G401.6 (cell line): ENCODE measurements at regions not wholly inside any gene's neighbourhood (a gene's known extent, or its start where the extent isn't known, plus 50 kb on each side); places are given as distances from the start of the nearest gene placed in this dataset.
"Not testable (repeated sequence)": the region's sequence is repeated elsewhere in the genome, so short reads cannot be mapped to it uniquely, and the experiment has no call there.

Source experiments
- FAIRE-seq: peaks from 2 replicates; lab custom pipeline; 2012; peaks lifted over from hg19 to GRCh38; lab: Jason Lieb, UNC

DNA sequence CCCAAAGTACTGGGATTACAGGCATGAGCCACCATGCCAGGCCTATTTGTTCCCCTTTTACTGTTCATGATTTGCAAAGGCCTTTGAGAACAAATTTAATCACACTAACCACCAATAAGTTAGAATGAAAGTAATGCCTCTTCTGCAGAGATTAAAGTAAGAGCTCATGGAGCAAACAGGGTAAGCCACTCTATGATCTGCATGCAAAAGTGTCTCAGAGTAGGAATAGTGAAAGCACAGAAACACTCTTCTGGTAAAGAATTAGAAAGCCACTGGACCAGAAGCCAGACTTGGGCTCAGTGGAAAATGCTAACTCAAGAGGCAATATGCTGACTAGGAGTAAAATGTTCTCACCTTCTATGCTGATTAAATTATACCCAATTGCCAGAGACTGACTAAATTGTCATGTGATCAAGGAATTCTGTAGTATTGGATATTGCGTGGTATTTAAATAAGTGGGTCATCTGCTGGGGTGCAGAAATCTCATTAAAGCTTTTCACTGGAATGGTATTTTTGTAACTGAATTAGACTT is 235.3 kb upstream of the ERBB4 start:
- no peak for FAIRE-seq

DNA sequence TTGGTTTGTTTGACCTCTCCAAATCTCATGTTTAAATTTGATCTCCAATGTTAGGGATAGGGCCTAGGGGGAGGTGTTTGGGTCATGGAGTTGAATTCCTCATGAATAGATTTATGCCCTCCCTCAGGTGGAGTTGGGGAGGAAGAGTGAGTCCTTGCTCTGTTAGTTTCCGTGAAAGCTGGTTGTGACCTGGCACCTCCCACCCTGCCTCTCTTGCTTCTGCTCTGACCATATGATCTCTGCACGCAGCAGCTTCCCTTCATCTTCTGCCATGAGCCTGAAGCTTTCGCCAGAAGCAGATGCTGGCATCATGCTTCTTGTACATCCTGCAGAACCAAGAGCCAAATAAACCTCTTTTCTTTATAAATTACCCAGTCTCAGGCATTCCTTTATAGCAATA is 231.6 kb upstream of the ERBB4 start:
- no peak for FAIRE-seq

DNA sequence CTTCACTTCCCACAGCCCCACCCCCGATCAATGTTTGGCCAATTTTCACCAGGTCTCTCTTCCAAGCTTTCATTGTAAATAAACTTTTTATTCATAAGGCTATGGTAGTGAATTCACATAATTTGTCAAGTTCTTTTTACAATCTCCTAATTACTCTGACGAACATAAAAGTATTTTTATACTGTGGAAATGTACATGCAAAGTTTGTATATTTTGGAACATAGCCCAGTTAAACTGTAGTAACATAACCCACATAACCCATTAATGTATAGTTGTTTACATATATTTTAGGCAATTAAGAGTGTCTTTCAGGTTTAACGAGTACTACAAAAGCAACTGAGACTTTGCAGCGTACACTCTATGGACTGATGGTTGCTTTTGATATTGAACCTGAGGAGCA is 228.3 kb upstream of the ERBB4 start:
- FAIRE-seq, result no peak

DNA sequence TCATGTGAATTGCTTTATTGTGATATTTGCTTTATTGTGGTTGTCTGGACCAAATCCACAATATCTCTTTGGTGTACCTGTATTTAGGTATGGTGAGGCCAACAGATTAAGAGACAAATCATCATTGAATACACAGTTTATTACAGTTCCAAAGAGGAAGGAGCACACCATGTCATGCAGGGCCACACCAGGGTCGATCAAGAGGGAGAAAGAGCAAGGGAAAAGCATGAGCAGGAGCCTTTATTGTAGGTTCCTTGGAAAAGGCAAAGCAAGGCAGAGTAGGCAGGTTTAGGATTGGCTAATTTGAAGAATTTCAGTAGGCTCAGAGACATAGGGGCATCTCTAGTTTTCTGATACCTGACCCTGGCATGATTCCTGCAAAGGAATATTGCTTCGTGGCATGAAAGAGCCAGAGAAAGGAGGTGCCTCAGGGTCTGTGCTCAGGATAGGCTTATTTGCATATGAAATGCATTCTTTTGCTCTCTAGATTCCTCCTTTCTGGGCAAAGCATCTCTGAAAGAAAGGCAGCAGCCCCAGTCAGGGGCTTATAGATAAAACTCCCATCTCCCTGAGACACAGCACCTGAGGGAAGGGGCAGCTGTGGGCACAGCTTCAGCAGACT is 214.2 kb upstream of the ERBB4 start:
- no peak for FAIRE-seq

DNA sequence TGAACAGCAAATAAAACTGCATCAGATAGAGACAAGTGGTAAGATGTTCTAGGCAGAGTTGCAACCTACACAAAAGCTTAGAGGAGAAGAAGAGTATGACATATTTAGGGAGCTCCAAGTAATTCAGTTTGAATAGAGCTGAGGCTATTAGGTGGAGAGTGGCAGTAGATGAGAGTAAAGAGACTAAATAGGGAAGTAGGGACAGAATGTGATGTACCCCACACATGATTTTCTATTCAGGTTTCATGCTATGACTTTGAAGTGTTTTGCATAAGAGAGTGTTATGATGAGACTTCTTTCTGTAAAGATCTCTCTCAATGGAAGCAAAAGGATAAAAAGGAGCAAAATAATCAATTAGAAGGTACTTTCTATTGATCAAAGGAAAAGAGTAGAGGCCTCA is 206.8 kb upstream of the ERBB4 start:
- no peak for FAIRE-seq

DNA sequence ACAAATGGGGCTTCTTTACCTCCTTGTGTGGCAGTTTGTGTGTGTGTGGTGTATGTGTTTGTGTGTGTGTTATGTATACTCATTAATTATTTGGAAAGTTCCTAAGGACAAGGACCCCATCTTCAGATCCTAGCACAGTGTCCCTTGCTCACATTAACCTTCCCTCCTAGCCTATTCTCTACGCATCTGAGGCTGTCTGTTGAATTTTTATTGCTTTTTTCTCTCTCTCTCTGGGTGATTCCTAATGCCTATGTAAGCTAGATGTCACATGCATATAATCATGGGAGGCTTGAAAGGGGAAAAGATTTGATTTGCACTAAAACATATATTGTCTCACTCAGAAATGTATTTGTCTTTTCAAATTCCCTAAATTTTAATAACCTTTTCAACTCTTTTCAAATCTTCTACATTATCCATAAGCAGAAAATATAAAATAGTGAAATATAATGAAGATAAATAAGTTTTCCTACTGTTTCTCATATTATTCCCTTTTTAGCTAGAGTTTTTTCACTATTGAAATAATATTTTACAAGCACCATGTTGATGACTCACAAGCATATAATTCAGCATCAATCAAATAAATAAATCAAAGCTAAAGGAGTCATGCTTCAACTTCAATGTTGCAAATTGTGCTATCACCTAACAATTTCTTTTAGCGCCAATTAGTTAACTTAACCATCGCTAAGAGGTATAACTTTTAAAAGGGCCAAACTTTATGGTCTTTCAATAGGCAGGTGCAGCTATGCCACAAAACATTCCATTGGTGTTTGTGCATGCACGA is 199.0 kb upstream of the ERBB4 start:
- FAIRE-seq, result no peak

DNA sequence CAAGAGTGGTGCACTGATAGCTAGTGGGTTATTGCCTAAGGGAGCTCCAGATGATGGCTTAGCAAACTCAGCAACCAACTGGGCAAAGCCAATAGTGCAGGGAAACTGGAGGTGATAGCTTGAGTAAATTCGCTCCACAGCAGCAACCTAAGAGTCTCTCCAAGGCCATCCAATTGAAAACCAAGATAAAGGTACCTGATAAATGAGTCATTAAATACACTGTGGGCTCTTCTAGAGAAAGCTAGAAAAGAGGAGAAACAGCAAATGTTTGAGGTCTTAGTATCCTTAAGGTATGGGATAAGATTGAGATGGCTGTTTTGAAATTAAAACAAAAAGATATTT is 197.8 kb upstream of the ERBB4 start:
- FAIRE-seq, result no peak

DNA sequence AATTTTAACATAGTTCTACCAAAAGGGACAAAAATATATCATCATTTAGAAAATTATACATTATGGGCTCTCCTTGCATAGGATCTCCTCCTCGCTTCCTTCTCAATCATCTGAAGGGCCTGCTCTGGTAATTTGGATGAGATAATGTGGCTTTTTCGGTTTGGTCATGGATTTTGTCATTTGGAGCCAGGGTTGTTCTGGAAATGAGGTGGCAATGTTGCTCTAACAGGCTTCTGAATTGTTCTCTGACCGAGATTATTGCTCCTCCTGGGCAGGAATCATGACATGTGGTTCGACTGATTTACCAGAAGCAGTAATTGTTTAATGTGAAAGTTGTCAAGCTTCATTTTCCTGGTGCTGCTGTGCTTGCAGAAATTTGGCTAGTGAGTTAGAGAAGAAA is 194.7 kb upstream of the ERBB4 start:
- FAIRE-seq, result no peak

DNA sequence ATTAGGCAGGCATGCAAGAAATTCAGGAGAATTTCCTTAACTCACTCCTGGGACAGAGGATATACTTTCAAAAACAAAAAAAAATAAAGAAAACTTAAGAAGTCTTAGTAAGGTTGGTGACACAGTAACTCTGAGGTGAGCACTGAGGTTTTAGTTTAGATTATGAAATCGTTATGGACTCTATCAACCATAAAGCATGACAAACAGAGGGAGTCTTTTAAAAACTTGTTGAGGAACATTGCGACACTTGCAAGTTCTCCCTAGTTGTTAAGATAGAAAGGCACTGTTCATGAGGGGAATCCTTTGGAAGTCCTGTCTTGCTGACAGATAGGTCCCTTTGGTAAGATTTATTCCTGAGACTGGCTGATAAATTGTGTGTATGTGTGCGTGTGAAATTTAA is 194.3 kb upstream of the ERBB4 start:
- no peak for FAIRE-seq

DNA sequence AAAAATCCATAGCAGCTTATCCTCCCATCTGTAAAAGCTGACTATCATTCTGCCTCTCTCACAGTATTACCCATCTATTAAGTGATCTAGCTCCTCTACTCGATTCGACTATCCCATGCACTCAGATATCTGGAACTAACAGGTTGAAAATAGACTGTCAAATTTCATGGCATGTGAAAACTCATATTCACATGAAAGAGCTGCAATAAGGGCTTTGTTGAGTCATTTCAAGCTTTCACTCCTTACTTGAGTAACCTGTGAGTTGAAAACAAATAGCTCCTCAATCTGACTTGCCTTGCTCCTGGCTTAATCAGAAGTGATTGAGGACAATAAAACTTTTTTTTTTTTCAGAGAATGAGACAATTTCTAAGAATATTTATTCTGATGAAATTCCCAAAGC is 192.4 kb upstream of the ERBB4 start:
- FAIRE-seq, result no peak

DNA sequence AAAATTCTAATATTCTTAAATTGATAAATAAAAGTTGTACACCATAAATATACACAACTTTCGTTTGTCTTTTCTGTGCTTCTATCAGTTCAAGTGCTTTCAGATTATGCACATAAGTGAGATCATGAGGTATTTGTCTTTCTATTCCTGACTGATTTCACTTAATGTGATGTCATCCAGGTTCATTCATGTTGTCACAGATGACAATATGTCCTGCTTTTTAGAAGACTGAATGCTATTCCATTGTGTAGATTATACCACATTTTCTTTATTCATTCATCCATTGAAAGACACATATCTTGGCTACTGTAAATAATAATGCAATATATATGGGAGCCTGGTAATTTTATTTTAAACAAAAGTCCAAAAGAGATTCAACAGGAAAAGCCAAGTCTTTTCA is 190.1 kb upstream of the ERBB4 start:
- FAIRE-seq, result no peak

DNA sequence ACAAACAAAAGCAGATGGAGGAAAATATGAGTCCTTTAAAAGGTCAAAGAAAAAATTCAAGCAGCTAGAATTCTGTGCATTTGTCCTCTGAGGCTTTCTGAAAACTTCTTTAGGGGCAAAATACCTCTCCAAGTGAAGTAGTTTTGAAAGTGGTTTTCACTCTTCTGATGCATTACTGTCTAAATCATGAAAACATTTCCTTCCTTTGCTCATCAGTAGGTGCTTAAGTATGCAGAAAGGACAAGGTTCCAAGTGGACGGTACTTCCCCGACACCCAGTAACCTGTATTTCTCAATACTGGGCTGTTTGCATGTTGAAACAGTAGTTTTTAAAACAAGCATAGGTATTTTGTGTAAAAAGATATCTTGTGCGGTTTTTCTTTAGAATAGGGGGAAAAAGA is 189.1 kb upstream of the ERBB4 start:
- FAIRE-seq, result no peak

DNA sequence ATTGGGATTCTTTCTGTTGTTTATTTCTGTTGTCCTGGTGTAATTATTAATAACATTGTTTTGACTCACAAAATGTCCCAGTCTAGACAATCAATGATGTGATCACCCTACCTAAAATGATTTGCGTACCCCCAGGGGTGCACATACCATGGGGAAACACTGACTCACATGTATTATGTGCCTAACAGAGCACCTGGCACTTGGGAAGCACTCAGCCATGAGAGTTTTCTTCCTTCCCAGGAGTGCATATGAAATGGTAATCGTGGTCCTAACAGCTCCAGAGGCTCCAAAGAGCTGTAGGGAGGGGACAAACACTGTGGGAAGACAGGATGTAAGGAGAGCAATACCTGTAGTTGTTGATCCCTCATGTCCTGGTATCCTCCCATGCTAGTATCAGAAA is 187.8 kb upstream of the ERBB4 start:
- no peak for FAIRE-seq

DNA sequence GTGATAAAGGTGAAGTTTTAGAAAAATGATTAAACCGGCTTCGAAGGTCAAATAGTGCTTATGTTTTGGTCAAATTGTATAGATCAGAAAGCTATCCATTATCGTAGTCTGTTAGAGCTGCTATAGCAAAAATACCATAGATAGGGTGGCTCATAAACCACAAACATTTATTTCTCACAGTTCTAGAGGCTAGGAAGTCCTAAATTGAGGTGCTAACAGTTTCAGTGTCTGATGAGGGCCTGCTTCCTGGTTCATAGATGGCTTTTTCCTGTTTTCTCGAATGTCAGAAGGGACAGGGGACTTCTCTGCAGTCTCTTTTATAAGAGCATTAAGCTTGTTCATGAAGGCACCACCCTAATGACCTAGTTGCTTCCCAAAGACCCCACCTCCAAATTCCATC is 186.6 kb upstream of the ERBB4 start:
- no peak for FAIRE-seq

DNA sequence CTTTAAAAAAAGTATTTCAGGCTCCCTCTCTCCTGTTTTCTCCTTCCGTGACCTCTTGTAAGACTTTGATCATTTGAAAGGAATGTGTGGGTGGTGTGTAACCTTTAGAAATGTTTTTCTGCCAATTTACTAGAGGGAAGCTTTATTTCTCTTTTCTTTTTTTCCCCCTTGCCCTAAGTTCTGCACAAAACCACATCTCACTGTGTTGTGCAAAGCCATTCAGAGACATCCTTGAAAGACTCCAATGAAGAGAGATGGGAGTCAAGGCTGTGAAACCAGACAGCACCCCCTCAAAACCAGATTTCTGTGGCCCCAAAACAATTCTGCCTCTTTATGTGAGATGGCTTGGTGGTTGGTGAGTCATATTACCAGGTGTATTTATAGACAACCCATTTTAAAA is 184.6 kb upstream of the ERBB4 start:
- no peak for FAIRE-seq

DNA sequence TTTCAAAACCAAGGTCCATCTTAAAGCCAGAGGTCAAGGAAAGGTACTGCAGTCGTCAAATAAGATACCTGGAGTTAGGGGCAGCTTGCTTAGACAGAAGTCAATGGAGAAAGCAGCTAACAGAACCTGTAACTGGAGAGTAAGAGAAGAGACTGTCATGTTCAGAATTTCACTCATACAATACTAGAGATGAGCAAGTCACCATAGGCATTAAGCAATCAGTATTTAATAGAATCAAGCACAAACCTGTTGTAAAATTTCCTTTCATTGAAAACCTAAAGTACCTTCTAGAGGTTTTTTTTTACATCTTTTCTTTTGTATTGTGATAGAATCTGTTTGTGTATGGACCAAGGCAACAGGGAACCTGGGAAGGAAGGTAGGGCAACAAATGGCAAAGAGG is 183.4 kb upstream of the ERBB4 start:
- FAIRE-seq, result no peak

DNA sequence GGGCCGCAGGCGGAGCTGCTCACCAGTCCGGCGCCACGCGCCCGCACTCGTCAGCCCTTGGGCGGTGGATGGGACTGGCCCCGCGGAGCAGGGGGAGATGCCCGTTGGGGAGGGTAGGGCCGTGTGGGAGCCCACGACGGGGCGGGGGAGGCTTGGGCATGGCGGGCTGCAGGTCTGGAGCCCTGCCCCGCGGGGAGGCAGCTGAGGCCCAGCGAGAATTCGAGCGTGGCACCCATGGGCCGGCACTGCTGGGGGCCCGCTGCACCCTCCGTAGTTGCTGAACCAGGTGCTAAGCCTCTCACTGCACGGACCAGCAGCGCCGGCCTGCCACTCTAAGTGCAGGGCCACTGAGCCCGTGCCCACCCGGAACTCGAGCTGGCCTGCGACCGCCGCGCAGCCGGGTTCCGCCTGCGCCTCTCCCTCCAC is 182.4 kb upstream of the ERBB4 start:
- FAIRE-seq, result no peak

DNA sequence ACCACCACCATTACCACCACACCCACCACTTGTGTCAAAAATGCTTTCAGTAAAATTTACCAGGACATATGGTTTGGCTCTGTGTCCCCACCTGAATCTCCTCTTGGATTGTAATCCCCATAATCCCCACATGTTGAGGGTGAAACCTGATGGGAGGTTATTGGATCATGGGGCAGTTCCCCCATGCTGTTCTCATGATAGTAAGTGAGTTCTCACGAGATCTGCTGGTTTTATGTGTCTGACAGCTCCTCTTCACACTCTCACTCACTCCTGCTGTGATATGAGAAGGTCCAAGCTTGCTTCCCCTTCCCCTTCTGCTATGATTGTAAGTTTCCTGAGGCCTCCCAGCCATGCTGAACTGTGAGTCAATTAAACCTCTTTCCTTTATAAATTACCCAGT is 176.8 kb upstream of the ERBB4 start:
- FAIRE-seq, result not testable (repeated sequence)

DNA sequence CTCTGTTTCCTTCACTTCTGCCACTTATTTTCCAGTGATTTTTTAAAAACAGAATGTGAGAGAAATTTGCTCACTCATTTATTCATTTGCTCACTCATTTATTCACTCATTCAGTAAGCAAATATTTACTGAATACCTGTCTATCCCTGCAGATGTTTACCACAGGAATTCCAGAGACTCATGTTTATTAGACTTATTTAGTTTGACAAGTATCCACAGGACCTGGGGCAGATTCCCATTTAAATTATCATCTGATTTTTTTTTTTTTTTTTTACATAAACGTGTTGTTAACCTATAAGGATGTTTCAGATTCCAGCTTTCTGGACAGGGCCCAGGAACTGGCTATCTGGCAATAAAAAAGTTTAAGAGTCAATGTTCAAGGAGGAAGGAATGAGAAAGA is 175.1 kb upstream of the ERBB4 start:
- FAIRE-seq, result no peak

DNA sequence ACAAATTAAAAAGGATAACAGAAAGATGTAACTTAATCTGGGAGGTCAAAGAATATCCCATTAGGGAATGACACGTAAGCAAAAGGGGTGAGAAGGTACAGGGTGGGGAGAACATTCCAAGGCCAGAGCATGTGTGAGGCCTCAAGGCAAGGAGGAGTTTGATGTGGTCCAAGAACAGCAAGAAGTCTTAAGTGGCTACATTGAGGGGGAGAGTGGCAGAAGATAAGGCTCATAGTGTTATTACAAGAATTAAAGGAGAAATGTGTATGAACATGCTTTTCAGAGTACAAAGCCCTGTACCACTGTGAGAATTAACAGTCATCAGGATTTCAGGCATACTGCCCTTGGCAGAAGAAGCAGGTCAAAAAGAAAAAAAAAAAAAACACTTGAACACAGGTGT is 174.4 kb upstream of the ERBB4 start:
- FAIRE-seq, result no peak

DNA sequence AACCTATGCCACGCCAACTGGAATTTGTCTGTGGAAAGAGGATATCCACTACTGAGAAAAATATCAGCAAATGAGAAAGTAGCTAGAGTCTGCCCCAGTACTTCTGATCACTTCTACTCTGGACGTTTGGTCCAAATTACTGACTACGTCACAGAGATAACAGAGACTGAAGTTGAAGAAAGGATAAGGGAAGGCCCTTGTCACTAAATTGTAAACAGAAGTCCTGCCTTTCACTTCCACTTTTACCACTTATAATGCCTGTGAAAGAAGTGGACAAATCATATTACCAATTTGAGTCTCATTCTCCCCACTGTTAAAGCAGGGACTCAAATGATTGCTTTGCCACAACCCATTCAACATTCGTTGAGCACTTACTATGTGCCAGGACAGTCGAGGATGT is 173.9 kb upstream of the ERBB4 start:
- FAIRE-seq, result no peak

DNA sequence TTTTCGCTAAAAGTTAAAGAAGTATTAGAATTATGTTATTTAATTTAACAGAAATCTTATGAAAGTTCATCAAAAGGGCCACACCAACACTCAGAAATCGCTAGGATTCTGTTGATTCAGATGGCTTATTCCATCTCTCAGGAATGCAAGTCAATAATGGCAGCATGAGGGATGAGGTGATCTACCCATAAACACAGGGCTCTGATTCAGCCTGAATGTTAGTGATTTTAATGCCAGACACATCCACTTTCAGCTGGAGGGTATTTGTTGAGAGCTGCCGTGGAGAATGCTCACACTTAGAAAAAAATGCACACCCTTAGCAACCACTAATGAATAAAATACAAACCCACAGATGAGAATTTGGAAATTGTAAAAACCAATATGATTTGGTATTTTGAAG is 173.3 kb upstream of the ERBB4 start:
- no peak for FAIRE-seq

DNA sequence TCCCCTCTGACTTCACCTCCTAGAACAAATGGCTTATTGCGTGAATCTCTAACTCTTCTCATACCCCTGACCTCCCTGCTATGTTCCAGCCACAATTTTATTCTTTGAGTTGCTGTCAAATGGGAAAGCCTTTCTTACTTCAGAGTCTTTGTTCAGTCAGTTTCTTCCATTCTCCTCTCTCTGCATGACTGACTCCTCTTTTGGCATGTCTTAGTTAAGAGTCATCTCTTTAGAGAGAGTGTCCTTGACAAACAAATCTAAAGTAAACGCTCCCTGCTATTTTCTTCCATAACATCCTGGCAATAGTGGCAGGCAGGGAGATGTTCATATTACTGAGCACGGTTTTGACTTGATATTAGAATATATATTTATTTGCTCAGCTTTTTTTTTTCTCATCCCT is 170.7 kb upstream of the ERBB4 start:
- FAIRE-seq, result no peak

DNA sequence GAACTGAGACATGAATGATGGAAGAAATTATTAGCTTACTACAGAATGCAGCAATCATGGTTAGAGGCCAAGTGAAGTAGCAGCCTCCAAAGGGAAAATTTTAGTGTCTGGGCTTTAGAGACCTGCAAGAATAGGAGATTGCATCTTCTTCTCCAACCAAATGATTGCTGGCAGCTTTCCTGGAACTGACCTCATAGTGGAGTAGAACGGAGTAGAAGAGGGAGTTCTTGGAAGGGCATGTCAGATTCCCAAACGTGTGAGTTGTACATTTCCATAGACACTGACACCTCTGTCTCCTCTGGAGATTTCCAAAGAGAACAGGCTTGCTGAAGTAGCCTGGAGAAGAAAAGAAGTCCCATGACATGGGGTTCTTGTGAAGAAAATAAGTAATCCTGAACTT is 169.8 kb upstream of the ERBB4 start:
- FAIRE-seq, result no peak
